ENCODE measurements at regions not wholly inside any gene's neighbourhood (a gene's known extent, or its start where the extent isn't known, plus 50 kb on each side); places are given as distances from the start of the nearest gene placed in this dataset.
A peak's percentile ranks its signal among the peaks of the same experiment; 100 is the strongest.

DNA sequence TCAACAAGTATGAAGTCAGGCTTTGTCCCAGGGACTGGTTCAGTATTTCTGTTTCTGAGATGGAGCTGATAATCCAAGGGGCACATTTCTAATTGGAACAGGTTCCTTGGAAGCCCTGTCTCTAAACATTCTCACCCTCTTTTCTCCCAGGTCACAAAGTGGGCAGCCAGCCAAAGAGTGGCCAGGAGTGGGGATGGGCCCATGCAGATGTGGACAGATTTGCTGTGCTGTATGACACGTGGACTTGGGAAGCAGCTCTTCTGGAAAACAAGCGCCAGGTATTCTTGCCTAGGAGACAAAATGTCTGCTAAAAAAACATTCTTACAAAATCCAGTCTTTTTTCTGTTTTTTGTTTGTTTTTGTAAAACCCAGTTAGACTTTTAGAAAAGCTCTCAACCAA is 140.2 kb downstream of the CD164 start:
- Histone ChIP-seq H3K4me1 (ENCODE audit: control insufficient read depth in 1 of 2, insufficient read depth in 2 of 2, low read length in 2 of 2) (peaks cover 2 to 8% of the 10 kb centered on the region in 2 donors), H3K27ac (ENCODE audit: low read depth, low read length) (no peak overlapping the region), H3K4me3 (ENCODE audit: low read depth in 1 of 2, low read length in 2 of 2) (no peak overlapping the region), H3K36me3 (ENCODE audit: control insufficient read depth in 1 of 2, insufficient read depth in 2 of 2, low read length in 2 of 2) (no peaks in the 10 kb centered on the region), H3K27me3 (ENCODE audit: control insufficient read depth in 1 of 2, insufficient read depth in 2 of 2, low read length in 2 of 2) (no peaks in the 10 kb centered on the region), H3K9ac (ENCODE audit: low read depth in 1 of 2, low read length in 2 of 2) (no peak overlapping the region), H3K9me3 (ENCODE audit: control insufficient read depth in 1 of 2, low read length in 2 of 2) (no peaks in the 10 kb centered on the region)

DNA sequence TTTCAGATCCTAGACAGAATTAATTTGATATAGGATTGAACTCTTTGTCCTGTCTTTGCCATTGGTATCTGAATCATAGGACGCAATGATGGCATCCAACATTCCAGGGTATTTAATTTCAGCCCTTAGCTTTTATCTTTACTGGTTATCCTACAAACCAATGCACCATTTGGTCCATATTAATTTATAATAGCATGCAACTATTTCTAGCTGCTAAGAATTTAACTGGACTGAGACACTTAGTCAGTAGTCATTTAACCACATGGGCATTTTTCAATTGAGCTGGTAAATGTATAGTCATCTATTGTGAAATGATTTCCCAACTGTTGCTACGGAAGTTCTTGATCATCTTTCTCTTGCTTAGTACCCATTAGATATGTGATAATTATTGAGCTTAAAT is 141.1 kb downstream of the CD164 start:
- Histone ChIP-seq H3K9ac (ENCODE audit: low read depth in 1 of 2, low read length in 2 of 2) (no peak overlapping the region), H3K4me1 (ENCODE audit: control insufficient read depth in 1 of 2, insufficient read depth in 2 of 2, low read length in 2 of 2) (peaks cover 10 to 13% of the 10 kb centered on the region in 2 donors), H3K27me3 (ENCODE audit: control insufficient read depth in 1 of 2, insufficient read depth in 2 of 2, low read length in 2 of 2) (no peaks in the 10 kb centered on the region), H3K9me3 (ENCODE audit: control insufficient read depth in 1 of 2, low read length in 2 of 2) (no peaks in the 10 kb centered on the region), H3K27ac (ENCODE audit: low read depth, low read length) (no peak overlapping the region), H3K36me3 (ENCODE audit: control insufficient read depth in 1 of 2, insufficient read depth in 2 of 2, low read length in 2 of 2) (no peaks in the 10 kb centered on the region), H3K4me3 (ENCODE audit: low read depth in 1 of 2, low read length in 2 of 2) (no peak overlapping the region)

DNA sequence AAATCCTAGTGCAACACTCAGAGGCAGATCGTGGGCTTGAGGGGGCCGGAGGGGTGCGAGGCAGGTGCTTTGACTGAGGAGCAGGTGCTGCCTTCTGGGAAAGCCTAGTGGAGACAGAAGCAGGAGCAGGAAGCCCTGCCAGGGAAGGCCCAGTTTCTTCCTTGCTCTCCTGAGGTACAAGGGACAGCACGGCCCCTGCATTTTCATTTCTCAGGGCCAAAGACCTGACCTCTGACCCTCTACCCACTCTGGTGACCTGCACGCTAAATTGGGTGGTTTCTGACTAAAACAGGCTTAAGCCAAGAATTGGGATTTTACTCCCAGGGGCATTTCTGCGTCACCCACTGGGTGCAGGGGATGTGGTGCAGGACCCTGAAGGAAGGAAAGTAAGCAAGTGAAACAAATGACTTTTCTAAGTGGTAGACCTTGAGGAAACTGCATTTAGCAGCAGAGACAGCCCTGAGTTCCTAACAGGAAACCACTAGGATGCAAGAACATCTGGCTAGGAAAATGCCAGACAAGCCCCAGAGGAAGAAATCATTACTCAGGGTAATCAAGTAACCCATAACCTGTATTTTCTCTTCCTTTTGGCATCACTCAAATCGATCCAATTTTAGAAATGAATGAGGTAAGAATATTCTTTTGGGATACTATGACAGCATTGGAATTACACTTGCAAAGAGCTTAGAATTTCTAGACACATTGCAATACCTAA is 141.7 kb downstream of the CD164 start:
- Histone ChIP-seq H3K9ac (ENCODE audit: low read depth in 1 of 2, low read length in 2 of 2) (no peak overlapping the region), H3K9me3 (ENCODE audit: control insufficient read depth in 1 of 2, low read length in 2 of 2) (no peaks in the 10 kb centered on the region), H3K36me3 (ENCODE audit: control insufficient read depth in 1 of 2, insufficient read depth in 2 of 2, low read length in 2 of 2) (no peaks in the 10 kb centered on the region), H3K4me1 (ENCODE audit: control insufficient read depth in 1 of 2, insufficient read depth in 2 of 2, low read length in 2 of 2) (peaks cover 13% of the 10 kb centered on the region in 2 donors), H3K4me3 (ENCODE audit: low read depth in 1 of 2, low read length in 2 of 2) (no peak overlapping the region), H3K27ac (ENCODE audit: low read depth, low read length) (no peak overlapping the region), H3K27me3 (ENCODE audit: control insufficient read depth in 1 of 2, insufficient read depth in 2 of 2, low read length in 2 of 2) (no peaks in the 10 kb centered on the region)

DNA sequence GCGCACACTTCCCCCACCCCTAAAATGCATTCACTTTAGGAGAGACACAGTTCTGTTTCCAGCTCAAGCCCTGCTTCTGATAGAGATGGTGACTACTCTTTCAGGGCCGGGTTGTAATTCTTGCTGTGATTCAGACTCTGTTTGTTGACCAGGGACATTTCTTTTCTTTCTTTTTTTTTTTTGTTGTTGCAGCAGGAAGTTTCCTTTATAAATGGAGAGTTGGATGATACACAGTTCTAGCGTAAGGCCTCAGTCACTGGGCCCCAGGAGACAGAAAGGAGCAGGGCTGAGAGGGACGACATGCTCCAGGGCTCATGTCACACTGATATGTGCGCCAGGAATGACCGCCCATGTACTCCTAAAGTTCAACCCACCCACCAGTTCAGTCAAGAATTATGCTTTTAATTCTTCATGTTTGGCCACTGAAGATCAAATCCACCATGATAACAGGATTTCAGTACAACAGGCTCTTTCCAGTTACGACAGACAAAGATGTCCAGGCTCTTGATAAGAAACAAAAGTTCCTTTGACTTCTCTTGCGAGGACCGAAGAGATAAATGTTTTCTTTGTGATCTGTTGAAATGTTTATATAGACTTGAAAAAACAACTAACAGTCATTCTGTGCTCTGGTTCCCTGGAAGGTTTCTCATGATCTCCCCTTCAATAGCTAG is 142.5 kb downstream of the CD164 start:
- Histone ChIP-seq H3K27ac (ENCODE audit: low read depth, low read length) (no peak overlapping the region), H3K36me3 (ENCODE audit: control insufficient read depth in 1 of 2, insufficient read depth in 2 of 2, low read length in 2 of 2) (no peaks in the 10 kb centered on the region), H3K9ac (ENCODE audit: low read depth in 1 of 2, low read length in 2 of 2) (no peak overlapping the region), H3K4me3 (ENCODE audit: low read depth in 1 of 2, low read length in 2 of 2) (no peak overlapping the region), H3K4me1 (ENCODE audit: control insufficient read depth in 1 of 2, insufficient read depth in 2 of 2, low read length in 2 of 2) (peaks cover 13% of the 10 kb centered on the region in 2 donors), H3K27me3 (ENCODE audit: control insufficient read depth in 1 of 2, insufficient read depth in 2 of 2, low read length in 2 of 2) (no peaks in the 10 kb centered on the region), H3K9me3 (ENCODE audit: control insufficient read depth in 1 of 2, low read length in 2 of 2) (no peaks in the 10 kb centered on the region)

DNA sequence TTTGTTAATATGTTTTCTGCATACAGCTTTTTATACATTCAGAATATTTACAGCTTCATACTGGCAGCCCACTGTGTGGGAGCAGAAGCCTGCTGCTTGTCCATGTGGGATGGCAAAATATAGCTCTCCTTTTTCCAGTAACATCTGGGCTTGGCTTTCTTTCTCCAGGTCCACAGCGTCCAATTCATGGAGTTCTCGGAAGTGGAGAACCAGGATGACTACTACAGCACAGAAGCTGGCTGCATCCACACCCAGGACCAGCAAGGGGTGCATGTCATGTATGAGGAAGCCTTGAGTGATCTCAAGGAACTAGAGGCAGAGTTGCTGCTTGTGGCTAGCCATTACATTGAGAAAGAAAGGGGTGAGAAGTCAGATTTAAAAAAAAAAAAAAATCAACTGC is 143.1 kb downstream of the CD164 start:
- Histone ChIP-seq H3K36me3 (ENCODE audit: control insufficient read depth in 1 of 2, insufficient read depth in 2 of 2, low read length in 2 of 2) (no peaks in the 10 kb centered on the region), H3K27ac (ENCODE audit: low read depth, low read length) (no peak overlapping the region), H3K9me3 (ENCODE audit: control insufficient read depth in 1 of 2, low read length in 2 of 2) (no peaks in the 10 kb centered on the region), H3K9ac (ENCODE audit: low read depth in 1 of 2, low read length in 2 of 2) (no peak overlapping the region), H3K4me3 (ENCODE audit: low read depth in 1 of 2, low read length in 2 of 2) (no peak overlapping the region), H3K27me3 (ENCODE audit: control insufficient read depth in 1 of 2, insufficient read depth in 2 of 2, low read length in 2 of 2) (no peaks in the 10 kb centered on the region), H3K4me1 (ENCODE audit: control insufficient read depth in 1 of 2, insufficient read depth in 2 of 2, low read length in 2 of 2) (peaks cover 13% of the 10 kb centered on the region in 2 donors)

DNA sequence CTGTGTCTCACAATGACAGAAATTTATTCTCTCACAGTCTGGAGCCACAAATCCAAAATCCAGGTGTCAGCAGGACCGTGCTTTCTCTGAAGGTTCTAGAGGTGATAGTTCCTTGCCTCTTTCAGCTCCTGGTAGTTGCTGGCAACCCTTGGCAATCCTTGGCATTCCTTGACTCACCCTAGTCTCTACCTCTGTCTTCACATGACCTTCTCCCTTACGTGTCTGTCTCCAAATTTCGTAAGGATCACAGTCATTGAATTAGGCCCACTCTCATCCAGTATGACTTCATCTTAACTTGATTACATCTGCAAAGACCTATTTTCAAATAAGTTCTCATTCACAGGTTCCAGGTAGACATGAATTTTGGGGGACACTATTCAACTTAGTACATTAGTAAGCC is 143.1 kb downstream of the CEP57L1 start:
- no peak overlapping the region for H3K9ac ChIP-seq (ENCODE audit: low read depth in 1 of 2, low read length in 2 of 2)
- H3K4me3 ChIP-seq (ENCODE audit: low read depth in 1 of 2, low read length in 2 of 2) = no peak overlapping the region
- H3K9me3 ChIP-seq (ENCODE audit: control insufficient read depth in 1 of 2, low read length in 2 of 2) = no peaks in the 10 kb centered on the region
- no peaks in the 10 kb centered on the region for H3K27me3 ChIP-seq (ENCODE audit: control insufficient read depth in 1 of 2, insufficient read depth in 2 of 2, low read length in 2 of 2)
- H3K27ac ChIP-seq (ENCODE audit: low read depth, low read length) = no peak overlapping the region
- peaks cover 13% of the 10 kb centered on the region in 2 donors for H3K4me1 ChIP-seq (ENCODE audit: control insufficient read depth in 1 of 2, insufficient read depth in 2 of 2, low read length in 2 of 2)
- H3K36me3 ChIP-seq (ENCODE audit: control insufficient read depth in 1 of 2, insufficient read depth in 2 of 2, low read length in 2 of 2) = no peaks in the 10 kb centered on the region

DNA sequence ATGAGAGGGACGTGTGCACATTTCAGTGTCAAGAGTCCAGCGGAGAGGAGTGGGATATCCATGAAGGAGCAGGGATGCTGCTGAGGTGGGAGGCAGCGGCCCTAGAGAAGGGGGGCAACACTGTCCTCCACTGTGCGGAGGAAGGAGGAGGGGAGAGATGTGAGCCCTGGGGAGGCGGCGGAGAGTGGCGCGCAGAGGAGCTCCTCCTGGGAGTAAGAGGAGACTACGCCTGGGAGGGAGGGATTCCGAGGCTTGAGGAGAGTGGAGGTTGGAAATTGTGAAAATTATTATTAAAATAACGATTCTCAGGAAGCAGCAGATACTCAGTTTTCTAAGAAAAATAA is 142.7 kb downstream of the CEP57L1 start:
- no peak overlapping the region for H3K4me3 ChIP-seq (ENCODE audit: low read depth in 1 of 2, low read length in 2 of 2)
- peaks cover 13% of the 10 kb centered on the region in 2 donors for H3K4me1 ChIP-seq (ENCODE audit: control insufficient read depth in 1 of 2, insufficient read depth in 2 of 2, low read length in 2 of 2)
- no peaks in the 10 kb centered on the region for H3K36me3 ChIP-seq (ENCODE audit: control insufficient read depth in 1 of 2, insufficient read depth in 2 of 2, low read length in 2 of 2)
- H3K9ac ChIP-seq (ENCODE audit: low read depth in 1 of 2, low read length in 2 of 2) = no peak overlapping the region
- H3K27ac ChIP-seq (ENCODE audit: low read depth, low read length) = no peak overlapping the region
- no peaks in the 10 kb centered on the region for H3K27me3 ChIP-seq (ENCODE audit: control insufficient read depth in 1 of 2, insufficient read depth in 2 of 2, low read length in 2 of 2)
- no peaks in the 10 kb centered on the region for H3K9me3 ChIP-seq (ENCODE audit: control insufficient read depth in 1 of 2, low read length in 2 of 2)

DNA sequence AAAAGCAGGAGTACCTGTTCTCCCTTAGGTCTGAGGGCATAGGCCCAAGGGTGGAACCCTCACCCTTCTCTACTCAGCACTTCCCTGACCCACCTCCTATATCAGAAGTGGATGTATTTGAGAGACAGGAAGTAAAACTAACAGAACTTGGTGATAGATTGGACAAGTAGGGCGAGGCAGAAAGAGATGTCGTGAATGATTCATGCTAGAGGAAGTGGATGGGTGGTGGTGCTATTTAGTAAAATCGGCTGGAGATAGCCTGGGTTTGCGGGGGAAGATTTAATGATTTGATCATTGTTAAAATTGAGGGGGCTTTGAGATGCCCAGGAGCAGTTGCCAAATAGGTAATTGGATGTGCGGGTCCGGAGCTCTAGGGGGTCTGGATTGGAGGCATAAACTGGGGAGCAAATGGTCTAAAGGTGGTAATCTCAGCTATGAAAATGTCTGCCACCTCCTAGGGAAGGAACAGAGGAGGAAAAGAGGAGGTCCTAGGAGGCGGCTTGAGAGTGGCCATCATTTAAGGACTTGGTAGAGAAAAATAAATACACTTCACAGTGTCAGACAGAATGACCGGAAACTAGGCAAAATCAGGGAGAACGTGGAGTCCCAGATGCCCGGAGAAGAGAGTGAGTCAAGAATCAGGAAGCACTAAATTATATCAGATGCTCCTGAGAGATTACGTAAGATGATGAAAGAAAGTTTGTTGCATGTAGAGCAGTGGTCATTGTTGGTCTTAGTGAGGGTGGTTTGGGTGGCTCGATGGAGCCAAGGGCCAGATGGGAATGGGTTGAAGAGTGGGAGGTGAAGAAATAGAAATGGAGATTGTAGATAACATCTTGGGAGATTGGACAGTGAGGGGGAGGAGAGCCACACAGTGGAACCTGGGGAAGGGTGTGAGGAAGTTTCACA is 142.0 kb downstream of the CEP57L1 start:
- peak overlapping the region in 1 of 2 donors; percentile 3 for H3K9ac ChIP-seq (ENCODE audit: low read depth in 1 of 2, low read length in 2 of 2)
- no peak overlapping the region for H3K27ac ChIP-seq (ENCODE audit: low read depth, low read length)
- H3K9me3 ChIP-seq (ENCODE audit: control insufficient read depth in 1 of 2, low read length in 2 of 2) = no peaks in the 10 kb centered on the region
- H3K4me1 ChIP-seq (ENCODE audit: control insufficient read depth in 1 of 2, insufficient read depth in 2 of 2, low read length in 2 of 2) = peaks cover 13 to 14% of the 10 kb centered on the region in 2 donors
- no peaks in the 10 kb centered on the region for H3K27me3 ChIP-seq (ENCODE audit: control insufficient read depth in 1 of 2, insufficient read depth in 2 of 2, low read length in 2 of 2)
- no peaks in the 10 kb centered on the region for H3K36me3 ChIP-seq (ENCODE audit: control insufficient read depth in 1 of 2, insufficient read depth in 2 of 2, low read length in 2 of 2)
- no peak overlapping the region for H3K4me3 ChIP-seq (ENCODE audit: low read depth in 1 of 2, low read length in 2 of 2)

DNA sequence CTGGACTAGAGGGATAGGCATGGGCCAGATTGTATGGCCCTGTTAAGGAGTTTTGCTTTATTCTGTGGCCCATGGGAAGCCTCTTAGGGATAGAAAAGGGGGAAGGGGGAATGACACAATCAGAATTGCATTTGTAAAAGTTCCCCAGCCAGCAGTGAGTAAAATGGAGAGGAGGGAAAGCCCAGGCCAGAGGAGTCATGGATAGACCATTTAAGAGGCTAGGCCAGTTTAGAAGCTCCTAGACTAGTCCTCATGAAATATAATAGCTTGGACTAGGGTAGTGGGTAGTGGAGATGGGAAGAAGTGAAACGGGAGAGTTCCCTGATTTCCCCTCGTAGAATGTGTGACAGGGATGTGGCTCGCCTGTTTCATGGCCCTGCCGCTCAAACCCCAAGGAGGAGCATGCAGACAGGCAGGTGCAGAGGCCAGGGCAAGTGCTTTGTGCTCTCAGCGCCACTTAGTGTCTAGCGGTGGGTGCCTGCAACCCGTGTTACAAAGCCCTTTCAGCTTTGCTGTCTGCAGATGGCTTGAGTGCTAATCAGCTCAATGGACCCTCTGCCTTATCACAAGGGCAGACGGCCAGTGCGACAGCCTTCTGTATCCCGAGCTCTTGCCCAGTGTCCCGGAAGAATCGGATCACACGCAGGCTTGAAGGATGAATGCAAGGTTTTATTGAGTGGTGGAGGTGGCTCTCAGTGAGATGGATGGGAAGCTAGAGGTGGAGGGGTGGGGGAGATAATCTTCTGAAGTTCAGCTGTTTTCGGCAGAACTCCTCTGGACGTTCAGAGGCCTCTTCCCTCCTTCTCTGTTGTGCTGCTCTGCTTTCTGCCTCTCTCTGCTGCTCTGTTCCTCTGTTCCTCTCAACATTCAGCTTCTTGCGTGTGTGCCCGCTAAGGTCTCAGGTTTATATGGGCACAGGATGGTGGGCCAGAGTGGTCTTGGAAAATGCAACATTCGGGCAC is 141.1 kb downstream of the CEP57L1 start:
- Histone ChIP-seq H3K4me1 (ENCODE audit: control insufficient read depth in 1 of 2, insufficient read depth in 2 of 2, low read length in 2 of 2) (peaks cover 18 to 22% of the 10 kb centered on the region in 2 donors), H3K4me3 (ENCODE audit: low read depth in 1 of 2, low read length in 2 of 2) (peak overlapping the region in 1 of 2 donors; percentile 7), H3K36me3 (ENCODE audit: control insufficient read depth in 1 of 2, insufficient read depth in 2 of 2, low read length in 2 of 2) (no peaks in the 10 kb centered on the region), H3K9ac (ENCODE audit: low read depth in 1 of 2, low read length in 2 of 2) (peak overlapping the region in 1 of 2 donors; percentile 3), H3K27me3 (ENCODE audit: control insufficient read depth in 1 of 2, insufficient read depth in 2 of 2, low read length in 2 of 2) (no peaks in the 10 kb centered on the region), H3K9me3 (ENCODE audit: control insufficient read depth in 1 of 2, low read length in 2 of 2) (no peaks in the 10 kb centered on the region), H3K27ac (ENCODE audit: low read depth, low read length) (no peak overlapping the region)
